ENCODE measurements at regions not wholly inside any gene's neighbourhood (a gene's known extent, or its start where the extent isn't known, plus 50 kb on each side); places are given as distances from the start of the nearest gene placed in this dataset.

DNA sequence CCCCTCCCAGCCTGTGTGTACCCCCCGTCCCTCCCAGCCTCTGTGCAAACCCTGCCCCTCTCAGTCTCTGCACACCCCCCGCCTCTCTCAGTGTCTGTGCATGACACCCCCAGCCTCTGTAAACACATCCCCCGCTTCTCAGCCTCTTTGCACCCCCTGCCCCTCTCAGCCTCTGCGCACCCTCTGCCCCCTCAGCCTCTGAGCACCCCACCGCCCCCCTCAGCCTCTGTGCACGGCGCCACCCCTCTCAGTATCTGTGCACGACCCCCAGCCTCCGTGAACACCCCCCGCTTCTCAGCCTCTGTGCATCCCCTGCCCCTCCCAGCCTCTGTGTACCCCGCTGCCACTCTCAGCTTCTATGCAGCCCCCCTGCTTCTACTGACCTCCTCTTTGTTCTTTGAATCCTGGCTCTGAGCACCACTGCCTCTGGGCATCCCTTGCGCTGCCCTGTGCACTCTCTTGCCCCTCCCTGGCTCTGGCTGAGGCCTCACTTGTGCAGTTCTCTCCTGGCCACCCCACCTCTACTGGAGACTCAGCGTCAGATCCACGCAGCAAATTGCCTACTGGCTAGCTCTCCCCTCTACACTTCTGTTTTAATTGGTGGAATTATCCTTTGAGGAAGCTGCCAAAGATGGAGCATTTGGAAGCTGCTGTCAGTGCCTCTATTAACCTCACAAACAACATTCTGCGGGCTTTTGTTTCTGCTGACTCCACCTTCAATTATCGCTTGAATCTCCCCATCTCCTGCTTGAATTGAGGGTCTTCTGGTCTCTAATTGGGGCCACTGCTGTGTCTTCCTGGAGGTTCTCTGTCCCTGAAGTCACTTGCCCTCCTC lies 838.6 kb downstream of the TBC1D22A start:
- TF ChIP-seq, protein P1, sequence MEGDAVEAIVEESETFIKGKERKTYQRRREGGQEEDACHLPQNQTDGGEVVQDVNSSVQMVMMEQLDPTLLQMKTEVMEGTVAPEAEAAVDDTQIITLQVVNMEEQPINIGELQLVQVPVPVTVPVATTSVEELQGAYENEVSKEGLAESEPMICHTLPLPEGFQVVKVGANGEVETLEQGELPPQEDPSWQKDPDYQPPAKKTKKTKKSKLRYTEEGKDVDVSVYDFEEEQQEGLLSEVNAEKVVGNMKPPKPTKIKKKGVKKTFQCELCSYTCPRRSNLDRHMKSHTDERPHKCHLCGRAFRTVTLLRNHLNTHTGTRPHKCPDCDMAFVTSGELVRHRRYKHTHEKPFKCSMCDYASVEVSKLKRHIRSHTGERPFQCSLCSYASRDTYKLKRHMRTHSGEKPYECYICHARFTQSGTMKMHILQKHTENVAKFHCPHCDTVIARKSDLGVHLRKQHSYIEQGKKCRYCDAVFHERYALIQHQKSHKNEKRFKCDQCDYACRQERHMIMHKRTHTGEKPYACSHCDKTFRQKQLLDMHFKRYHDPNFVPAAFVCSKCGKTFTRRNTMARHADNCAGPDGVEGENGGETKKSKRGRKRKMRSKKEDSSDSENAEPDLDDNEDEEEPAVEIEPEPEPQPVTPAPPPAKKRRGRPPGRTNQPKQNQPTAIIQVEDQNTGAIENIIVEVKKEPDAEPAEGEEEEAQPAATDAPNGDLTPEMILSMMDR (IDR thresholded peaks at IDR 0.05), result no peak
- TF ChIP-seq, protein P2, sequence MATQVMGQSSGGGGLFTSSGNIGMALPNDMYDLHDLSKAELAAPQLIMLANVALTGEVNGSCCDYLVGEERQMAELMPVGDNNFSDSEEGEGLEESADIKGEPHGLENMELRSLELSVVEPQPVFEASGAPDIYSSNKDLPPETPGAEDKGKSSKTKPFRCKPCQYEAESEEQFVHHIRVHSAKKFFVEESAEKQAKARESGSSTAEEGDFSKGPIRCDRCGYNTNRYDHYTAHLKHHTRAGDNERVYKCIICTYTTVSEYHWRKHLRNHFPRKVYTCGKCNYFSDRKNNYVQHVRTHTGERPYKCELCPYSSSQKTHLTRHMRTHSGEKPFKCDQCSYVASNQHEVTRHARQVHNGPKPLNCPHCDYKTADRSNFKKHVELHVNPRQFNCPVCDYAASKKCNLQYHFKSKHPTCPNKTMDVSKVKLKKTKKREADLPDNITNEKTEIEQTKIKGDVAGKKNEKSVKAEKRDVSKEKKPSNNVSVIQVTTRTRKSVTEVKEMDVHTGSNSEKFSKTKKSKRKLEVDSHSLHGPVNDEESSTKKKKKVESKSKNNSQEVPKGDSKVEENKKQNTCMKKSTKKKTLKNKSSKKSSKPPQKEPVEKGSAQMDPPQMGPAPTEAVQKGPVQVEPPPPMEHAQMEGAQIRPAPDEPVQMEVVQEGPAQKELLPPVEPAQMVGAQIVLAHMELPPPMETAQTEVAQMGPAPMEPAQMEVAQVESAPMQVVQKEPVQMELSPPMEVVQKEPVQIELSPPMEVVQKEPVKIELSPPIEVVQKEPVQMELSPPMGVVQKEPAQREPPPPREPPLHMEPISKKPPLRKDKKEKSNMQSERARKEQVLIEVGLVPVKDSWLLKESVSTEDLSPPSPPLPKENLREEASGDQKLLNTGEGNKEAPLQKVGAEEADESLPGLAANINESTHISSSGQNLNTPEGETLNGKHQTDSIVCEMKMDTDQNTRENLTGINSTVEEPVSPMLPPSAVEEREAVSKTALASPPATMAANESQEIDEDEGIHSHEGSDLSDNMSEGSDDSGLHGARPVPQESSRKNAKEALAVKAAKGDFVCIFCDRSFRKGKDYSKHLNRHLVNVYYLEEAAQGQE (IDR thresholded peaks at IDR 0.05; ENCODE audit: insufficient read depth in 1 of 2, low read depth in 2 of 2, low read length in 1 of 2), result no peak
- TF ChIP-seq SIN3A (IDR thresholded peaks at IDR 0.05; ENCODE audit: borderline replicate concordance, insufficient read depth, low read depth, low read length), result no peak
- TF ChIP-seq POLR2AphosphoS5 (IDR thresholded peaks at IDR 0.05; ENCODE audit: low read depth, low read length), result no peak

All from Panc1 (cell line).